Endothelial cell of umbilical vein (primary cell): ENCODE measurements at regions not wholly inside any gene's neighbourhood (a gene's known extent, or its start where the extent isn't known, plus 50 kb on each side); places are given as distances from the start of the nearest gene placed in this dataset.

Experiments
- BruUV-seq: library from RNA; stranded (reverse); fragments of 400-500 nt; replicated peaks from 2 replicates; lab custom pipeline; 2021; lab: Mats Ljungman, UMichigan
- CTCF ChIA-PET: fragments of 300-600, 350-600 bp; sonication (Branson Sonifier 250); formaldehyde crosslinking; loops from one replicate; lab custom pipeline; 2021; ENCODE audit warnings: antibody characterized with exemption, inconsistent platforms; lab: Charles Lee
- POLR2A ChIA-PET: fragments of 300-600, 350-600 bp; sonication (Branson Sonifier 250); formaldehyde crosslinking; loops from one replicate; lab custom pipeline; 2021; ENCODE audit warnings: antibody characterized with exemption, inconsistent platforms; lab: Charles Lee
- DNase-seq: peaks from one replicate; pipeline ENCODE4 v3.0.0-alpha.2; 2011; ENCODE audit warnings: low read depth, low spot score
- FAIRE-seq: peaks from 2 replicates; lab custom pipeline; 2011; peaks lifted over from hg19 to GRCh38; lab: Jason Lieb, UNC
- H2AFZ ChIP-seq: 2 replicates; pipeline ENCODE4 v1.6.0; 2012; ENCODE audit warnings: low read depth, low read length, control low read depth, inconsistent platforms
- H3K27ac ChIP-seq: 2 replicates; pipeline ENCODE4 v1.5.1; 2011; ENCODE audit warnings: low read depth, mild to moderate bottlenecking, control low read depth, low read length, moderate library complexity; ENCODE audit not compliant: insufficient read depth
- H3K27me3 ChIP-seq, 2 experiments: 2 replicates each; pipeline versions ENCODE4 v1.6.0 to v1.6.1; 2011; ENCODE audit warnings: low read length in 2 of 2, mixed read lengths in 1 of 2; ENCODE audit not compliant: control insufficient read depth in 2 of 2, insufficient read depth in 2 of 2
- H3K36me3 ChIP-seq, 2 experiments: 2 replicates in 1 of 2; 3 replicates in 1 of 2; pipeline ENCODE4 v1.5.1; 2011; ENCODE audit warnings: low read length in 2 of 2, mild to moderate bottlenecking in 1 of 2, moderate library complexity in 1 of 2; ENCODE audit not compliant: control insufficient read depth in 2 of 2, insufficient read depth in 2 of 2; ENCODE audit errors: extremely low read depth in 1 of 2
- H3K4me1 ChIP-seq: 3 replicates; pipeline ENCODE4 v1.5.1; 2011; ENCODE audit warnings: mild to moderate bottlenecking, low read length; ENCODE audit not compliant: control insufficient read depth, insufficient read depth; ENCODE audit errors: extremely low read depth
- H3K4me2 ChIP-seq: 2 replicates; pipeline ENCODE4 v1.6.1; 2011; ENCODE audit warnings: low read length, control low read depth, mixed read lengths; ENCODE audit not compliant: insufficient read depth
- H3K4me3 ChIP-seq, 3 experiments: fragments of 200-600 bp in 1 of 3; sonication (generic), shearing (Covaris generic) in 1 of 3; replicated peaks in 1 of 3; 2 replicates each; pipeline ENCODE4 v1.5.1; 2011 to 2016; ENCODE audit warnings: control low read depth in 3 of 3, low read length in 3 of 3, mild to moderate bottlenecking in 2 of 3, inconsistent platforms in 1 of 3, low read depth in 1 of 3, moderate library complexity in 1 of 3; ENCODE audit not compliant: insufficient read depth in 1 of 3
- H3K79me2 ChIP-seq: 2 replicates; pipeline ENCODE4 v1.6.0; 2012; ENCODE audit warnings: low read length, inconsistent platforms; ENCODE audit not compliant: control insufficient read depth, insufficient read depth
- H3K9ac ChIP-seq: replicated peaks from 2 replicates; pipeline ENCODE3; 2011; ENCODE audit warnings: low read length, control low read depth; ENCODE audit not compliant: insufficient read depth; ENCODE audit errors: extremely low read depth
- H3K9me1 ChIP-seq: replicated peaks from 3 replicates; pipeline ENCODE4 v1.6.0; 2011; ENCODE audit warnings: mild to moderate bottlenecking, low read length; ENCODE audit not compliant: control insufficient read depth, insufficient read depth; ENCODE audit errors: extremely low read depth
- H3K9me3 ChIP-seq: replicated peaks from 2 replicates; pipeline ENCODE4 v1.5.1; 2012; ENCODE audit warnings: low read length, inconsistent platforms; ENCODE audit not compliant: control insufficient read depth, insufficient read depth
- H4K20me1 ChIP-seq: replicated peaks from 2 replicates; pipeline ENCODE3; 2011; ENCODE audit warnings: mild to moderate bottlenecking, low read length; ENCODE audit not compliant: control insufficient read depth, insufficient read depth; ENCODE audit errors: extremely low read depth
- EZH2 ChIP-seq: IDR thresholded peaks from 2 replicates; pipeline ENCODE4 v1.6.1; 2012; ENCODE audit warnings: borderline replicate concordance, low read depth, mild to moderate bottlenecking, moderate library complexity, low read length, inconsistent platforms; ENCODE audit not compliant: severe bottlenecking
- FOS ChIP-seq: IDR thresholded peaks from 2 replicates; pipeline ENCODE4 v1.6.1; 2011; ENCODE audit warnings: mild to moderate bottlenecking, low read length, moderate library complexity, borderline replicate concordance; ENCODE audit not compliant: insufficient read depth
- GATA2 ChIP-seq: IDR thresholded peaks from 2 replicates; pipeline ENCODE4 v1.7.0; 2011; ENCODE audit warnings: low read depth, mild to moderate bottlenecking, moderate library complexity, mixed read lengths, low read length; ENCODE audit not compliant: insufficient read length, insufficient read depth
- JUN ChIP-seq: IDR thresholded peaks from 2 replicates; pipeline ENCODE4 v1.6.1; 2011; ENCODE audit warnings: borderline replicate concordance, low read depth; ENCODE audit not compliant: insufficient read length, insufficient read depth
- MYC ChIP-seq: IDR thresholded peaks from one replicate; pipeline ENCODE4 v1.6.1; 2011; ENCODE audit warnings: mild to moderate bottlenecking, low read depth, low read length
- POLR2A ChIP-seq: IDR thresholded peaks from 2 replicates; pipeline ENCODE4 v1.6.1; 2012; ENCODE audit warnings: low read depth, mild to moderate bottlenecking, control low read depth, low read length
- POLR2AphosphoS5 ChIP-seq: IDR thresholded peaks from 2 replicates; pipeline ENCODE4 v1.6.1; 2012; ENCODE audit warnings: low read depth, mild to moderate bottlenecking, control low read depth, low read length, moderate library complexity; ENCODE audit not compliant: insufficient read depth
- dilution Hi-C: fragments of 300-500 bp; cut with MboI; formaldehyde crosslinking; loops from one replicate; pipeline ENCODE4 v1.15.0; 2019; ENCODE audit warnings: low sequenced_read_pairs; ENCODE audit not compliant: extremely low pct_ligation_motif_present
- intact Hi-C: fragments of 100-400 bp; cut with micrococcal nuclease; formaldehyde crosslinking; loops from one replicate; pipeline ENCODE4 v1.10.0; 2022

GRCh38 chr16:79348521-79349306 is 251.8 kb downstream of the MAF start:
- ChIA-PET POLR2A (no interaction called here), CTCF (no interaction called here)
- Histone ChIP-seq H3K27ac (no peak overlapping the region), H2AFZ (no peak overlapping the region), H3K36me3 (no peaks in the 10 kb centered on the region), H3K9me1 (no peaks in the 10 kb centered on the region), H3K79me2 (no peaks in the 10 kb centered on the region), H4K20me1 (no peaks in the 10 kb centered on the region), H3K4me1 (no peaks in the 10 kb centered on the region), H3K4me2 (no peak overlapping the region), H3K27me3 (no peaks in the 10 kb centered on the region), H3K9ac (no peak overlapping the region), H3K4me3 (no peak overlapping the region), H3K9me3 (peaks cover 2% of the 10 kb centered on the region)
- no peak for DNase-seq
- no peak for TF ChIP-seq MYC
- TF ChIP-seq POLR2A = no peak
- TF ChIP-seq JUN = no peak
- TF ChIP-seq EZH2 = no peak
- TF ChIP-seq POLR2AphosphoS5 = no peak
- no TSS peak for BruUV-seq
- dilution Hi-C loops (no loop called here), intact Hi-C loops (no loop called here)
- FAIRE-seq = no peak

- Histone ChIP-seq H3K4me3 (no peak overlapping the region), H2AFZ (no peak overlapping the region), H3K36me3 (no peaks in the 10 kb centered on the region), H3K9me1 (no peaks in the 10 kb centered on the region), H3K9ac (no peak overlapping the region), H3K4me1 (no peaks in the 10 kb centered on the region), H4K20me1 (no peaks in the 10 kb centered on the region), H3K27ac (no peak overlapping the region), H3K27me3 (no peaks in the 10 kb centered on the region), H3K4me2 (no peak overlapping the region), H3K9me3 (no peaks in the 10 kb centered on the region), H3K79me2 (no peaks in the 10 kb centered on the region)
- CTCF ChIA-PET = no interaction called here
- BruUV-seq = no TSS peak
- TF ChIP-seq JUN (no peak), POLR2A (no peak), FOS (no peak), POLR2AphosphoS5 (no peak), GATA2 (no peak)
- no peak for DNase-seq
- intact Hi-C loops = no loop called here
- POLR2A ChIA-PET = no interaction called here
- dilution Hi-C loops = no loop called here
- FAIRE-seq = no peak
These were observed 253.3 kb downstream of the MAF start for GRCh38 chr16:79347277-79347676.
